Ureter (tissue), 1 donor: ENCODE measurements at regions not wholly inside any gene's neighbourhood (a gene's known extent, or its start where the extent isn't known, plus 50 kb on each side); places are given as distances from the start of the nearest gene placed in this dataset.

Experiments used
- DNase-seq: peaks from one replicate; pipeline ENCODE4 v3.0.0-alpha.2; 2020; ENCODE audit warnings: low spot score
- donor health status: DM: yes; HTN: yes; CAD: no.

DNA sequence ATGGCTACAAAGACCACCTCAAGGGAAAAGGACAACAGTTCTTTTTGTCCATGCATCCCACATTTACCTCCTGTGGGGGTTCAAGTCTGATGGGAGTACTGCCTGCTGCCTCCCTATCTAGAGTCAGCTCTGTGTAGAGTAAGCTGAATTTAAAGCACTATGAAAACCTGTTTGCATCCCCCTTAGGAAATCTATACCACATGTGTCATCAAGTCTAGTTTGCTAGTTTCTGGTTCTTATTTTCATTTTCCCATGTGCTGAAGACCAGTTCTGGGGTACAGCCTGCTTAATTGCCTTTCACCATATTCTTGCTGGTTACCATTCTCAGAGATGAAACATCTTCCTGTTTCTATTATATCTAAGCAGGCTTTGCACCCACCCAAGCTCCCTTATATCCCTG is 470.3 kb downstream of the MBD2 start:
- no peak for DNase-seq

DNA sequence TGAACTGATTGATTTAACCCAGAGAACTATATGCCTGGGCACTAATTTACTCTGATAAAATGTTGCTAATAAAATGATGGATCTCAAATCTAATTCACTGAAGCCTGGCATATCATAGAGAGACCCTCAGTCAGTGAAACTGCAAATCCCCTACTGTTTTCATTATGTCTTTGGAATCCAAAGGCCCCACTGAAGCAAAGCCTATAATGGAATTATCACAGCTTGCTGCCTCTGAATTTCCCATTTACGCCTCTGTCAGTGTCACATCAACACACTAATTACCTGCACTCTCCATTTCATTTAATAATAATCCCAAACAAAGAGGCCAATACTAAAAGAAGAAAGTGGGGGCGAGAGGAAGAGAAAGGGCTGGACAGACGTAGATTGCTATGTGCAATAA is 470.9 kb downstream of the MBD2 start:
- DNase-seq = no peak

GRCh38 chr18:53752781-53753367 is 471.6 kb downstream of the MBD2 start:
- no peak for DNase-seq

DNA sequence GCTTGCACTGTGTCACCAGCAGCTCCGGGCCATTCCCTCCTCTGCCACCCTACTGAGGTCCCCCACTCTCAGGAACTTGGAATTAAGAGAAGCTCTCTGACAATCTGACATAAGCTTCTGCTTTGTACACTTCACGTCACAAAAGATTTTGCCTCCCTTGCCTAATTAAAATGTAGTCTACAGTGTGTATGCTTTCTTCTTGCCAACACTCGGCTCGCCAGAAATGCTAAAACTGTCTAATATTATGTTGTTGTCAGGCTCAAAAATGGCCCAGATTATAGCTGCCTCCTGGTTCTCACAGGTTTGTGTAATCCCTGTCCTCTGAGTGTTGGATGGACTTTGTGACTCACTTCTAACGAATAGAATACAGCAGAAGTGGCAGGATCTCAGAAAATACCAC is 474.7 kb downstream of the MBD2 start:
- no peak for DNase-seq

DNA sequence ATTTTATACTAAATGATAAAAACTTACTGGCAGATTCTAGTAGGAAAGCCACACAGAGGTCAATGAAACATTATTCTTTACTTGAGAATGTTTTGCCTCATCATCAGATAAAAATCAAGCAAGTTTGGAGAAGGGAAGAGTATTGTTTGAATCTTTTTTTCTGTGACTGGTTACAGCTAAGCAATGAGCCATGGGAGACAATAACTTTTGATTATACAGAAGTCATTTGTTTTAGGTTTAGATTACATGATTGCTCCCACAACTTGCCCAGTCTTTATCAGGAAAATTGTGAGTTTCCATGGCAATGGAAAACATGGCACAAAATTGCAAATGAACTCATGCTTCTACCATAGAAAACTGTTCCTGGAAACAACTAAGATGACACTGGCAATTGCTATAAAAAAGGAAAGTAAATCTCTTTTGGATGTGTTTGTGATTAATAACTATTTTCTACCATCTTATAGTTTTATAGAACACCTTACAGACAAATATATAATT is 476.8 kb downstream of the MBD2 start:
- no peak for DNase-seq

GRCh38 chr18:53747210-53747609 is 477.3 kb downstream of the MBD2 start:
- no peak for DNase-seq

DNA sequence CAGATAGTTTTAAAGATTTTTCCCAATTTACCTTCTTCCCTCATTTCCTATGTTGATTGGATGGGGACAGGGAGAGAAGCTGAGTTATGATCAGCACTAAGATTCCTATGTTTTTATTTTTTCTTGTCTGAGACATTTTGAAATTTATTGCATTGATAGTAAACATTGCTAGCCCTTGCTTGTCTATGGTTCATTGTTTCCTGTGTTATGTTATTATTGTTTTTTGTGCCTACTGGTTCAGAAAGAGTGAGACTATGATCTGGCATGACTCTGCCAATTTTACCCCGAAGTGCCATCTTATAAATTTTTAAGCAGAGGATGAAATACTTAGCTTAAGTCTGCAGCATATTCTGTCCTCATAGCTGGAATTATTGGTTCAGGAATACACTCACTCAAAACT is 478.5 kb downstream of the MBD2 start:
- DNase-seq = no peak

DNA sequence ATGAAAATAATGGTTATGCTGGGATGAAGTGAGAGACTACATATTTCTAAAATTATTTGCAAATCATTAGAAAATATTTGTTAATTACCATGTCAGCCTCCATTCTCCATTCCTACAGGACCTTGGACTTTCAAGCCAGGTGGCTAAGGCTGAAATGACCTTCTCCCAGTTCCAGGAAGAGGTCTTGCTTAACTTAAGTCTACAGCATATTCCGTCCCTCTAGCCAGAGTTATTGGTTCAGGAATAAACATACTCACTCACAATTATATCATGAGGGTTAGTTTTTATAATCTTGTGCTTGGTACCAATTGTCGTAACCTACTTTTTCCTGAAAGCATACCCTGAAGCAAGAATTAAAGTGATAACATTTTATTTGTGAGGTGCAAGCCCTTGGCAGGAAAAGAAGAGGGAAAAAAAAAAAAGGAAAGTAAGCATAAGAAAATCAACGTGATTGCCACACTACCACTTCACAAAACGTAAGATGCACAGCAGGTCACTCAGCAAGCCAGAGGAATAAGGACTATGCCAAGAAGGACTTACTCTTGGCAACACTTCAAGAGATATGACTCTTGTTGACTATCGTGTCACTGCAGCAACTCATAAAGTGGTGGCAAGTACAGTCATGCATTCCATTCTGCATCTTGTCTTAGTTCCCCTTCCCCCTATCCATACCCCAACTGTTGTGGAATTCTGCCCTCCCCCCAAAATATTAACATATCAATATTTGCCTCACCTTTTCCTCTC is 479.1 kb downstream of the MBD2 start:
- DNase-seq = no peak

- no peak for DNase-seq
These were observed 484.8 kb downstream of the MBD2 start for GRCh38 chr18:53739700-53740099.

GRCh38 chr18:53735526-53735925 is 488.9 kb downstream of the MBD2 start:
- DNase-seq = no peak

- DNase-seq = no peak
These were observed 509.1 kb downstream of the MBD2 start for GRCh38 chr18:53715243-53715853.

DNA sequence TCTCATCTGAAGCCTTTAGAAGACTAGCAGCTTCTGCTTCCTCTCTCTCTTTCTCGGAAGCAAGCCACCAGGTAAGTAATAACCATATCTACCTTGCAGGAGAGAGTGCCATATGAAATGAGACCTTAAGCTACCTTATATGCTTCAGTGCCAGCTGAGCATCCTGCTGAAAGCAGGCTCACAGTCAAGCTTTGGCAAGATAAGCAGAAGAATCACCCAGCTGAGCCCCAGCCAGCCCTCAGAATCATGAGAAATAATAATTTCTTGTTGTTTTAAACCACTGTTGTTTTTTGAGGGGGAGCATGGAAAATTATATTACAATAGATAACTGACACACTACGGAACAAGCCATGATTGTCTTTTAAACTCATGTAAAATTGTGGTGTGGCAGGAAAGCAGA is 514.4 kb downstream of the MBD2 start:
- DNase-seq = no peak

DNA sequence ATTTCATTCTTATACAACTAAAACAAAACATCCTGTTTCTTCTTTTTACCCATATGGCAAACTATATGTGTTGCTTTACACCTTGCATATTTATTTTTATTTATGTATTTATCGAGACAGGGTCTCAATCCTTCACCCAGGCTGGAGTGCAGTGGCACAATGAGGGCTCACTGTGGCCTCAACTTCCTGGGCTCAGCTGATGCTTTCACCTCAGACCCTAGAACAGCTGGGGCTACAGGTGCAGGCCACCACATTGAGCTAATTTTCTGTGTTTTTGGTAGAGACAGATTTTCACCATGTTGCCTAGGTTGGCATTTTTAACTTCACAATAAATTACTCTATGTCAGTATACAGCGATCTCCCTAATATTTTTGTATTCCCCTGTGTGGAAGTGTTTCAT is 522.0 kb downstream of the MBD2 start:
- DNase-seq = no peak

- no peak for DNase-seq
These were observed 522.8 kb downstream of the MBD2 start for GRCh38 chr18:53701697-53702096.

DNA sequence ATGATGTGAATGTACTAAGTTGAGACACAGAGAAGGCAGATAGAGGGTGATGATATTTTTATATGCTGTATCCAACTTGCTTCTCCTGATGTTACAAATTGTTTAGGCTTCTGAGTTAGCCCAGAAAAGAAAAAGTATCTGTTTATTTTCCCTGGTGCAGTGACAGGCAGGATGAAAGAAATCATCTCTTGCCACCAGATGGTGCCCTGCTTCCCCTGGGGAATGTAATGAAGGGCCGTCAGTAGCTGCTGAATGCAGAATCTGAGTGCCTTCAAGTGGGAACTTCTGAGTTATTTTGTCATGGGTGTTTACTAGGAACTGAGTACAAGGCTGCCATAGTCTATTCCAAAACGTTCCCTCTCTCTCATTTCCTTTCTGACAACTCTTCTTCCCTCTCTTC is 525.6 kb downstream of the MBD2 start:
- DNase-seq = peak; percentile 51

GRCh38 chr18:53689886-53690285 is 534.6 kb downstream of the MBD2 start:
- DNase-seq = no peak

- DNase-seq = no peak
These were observed 537.5 kb downstream of the MBD2 start for GRCh38 chr18:53686965-53687364.

DNA sequence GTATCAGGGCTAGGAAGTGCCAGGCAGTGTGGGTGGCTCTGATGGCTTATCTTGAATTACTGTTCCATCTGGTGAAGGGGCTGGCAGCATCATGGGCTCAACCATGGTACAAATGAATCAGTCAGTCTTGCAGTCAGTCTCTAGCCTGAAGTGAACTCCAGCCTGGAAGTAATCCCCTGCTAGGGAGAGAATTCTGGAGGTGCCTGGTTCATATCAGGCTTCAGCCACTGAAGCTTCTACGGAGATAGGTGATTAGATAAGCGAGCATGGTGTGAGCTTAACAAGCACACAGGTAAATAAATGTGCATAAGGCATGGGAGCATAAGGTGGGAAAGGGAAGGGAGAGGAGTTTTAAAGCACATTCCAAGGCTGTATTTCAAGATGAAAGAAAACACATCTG is 541.7 kb downstream of the MBD2 start:
- no peak for DNase-seq

- no peak for DNase-seq
These were observed 547.0 kb downstream of the MBD2 start for GRCh38 chr18:53677480-53677879.

- no peak for DNase-seq
These were observed 558.8 kb downstream of the MBD2 start for GRCh38 chr18:53665701-53666100.

GRCh38 chr18:53664575-53664974 is 559.9 kb downstream of the MBD2 start:
- no peak for DNase-seq

DNA sequence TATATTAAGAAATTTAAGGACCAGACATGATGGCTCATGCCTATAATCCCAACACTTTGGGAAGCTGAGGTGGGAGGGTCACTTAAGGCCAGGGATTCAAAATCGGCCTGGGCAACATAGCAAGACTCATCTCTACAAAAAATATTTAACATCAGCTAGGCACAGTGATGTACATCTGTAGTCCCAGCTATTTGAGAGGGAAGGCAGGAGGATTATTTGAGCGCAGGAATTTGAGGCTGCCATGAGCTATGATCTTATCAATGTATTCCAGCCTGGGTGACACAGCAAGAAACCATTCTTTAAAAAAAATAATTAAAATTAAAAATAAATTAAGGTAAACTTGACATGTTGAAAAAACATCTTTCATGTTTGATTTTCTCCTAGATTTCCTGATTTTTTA is 564.2 kb downstream of the MBD2 start:
- no peak for DNase-seq

DNA sequence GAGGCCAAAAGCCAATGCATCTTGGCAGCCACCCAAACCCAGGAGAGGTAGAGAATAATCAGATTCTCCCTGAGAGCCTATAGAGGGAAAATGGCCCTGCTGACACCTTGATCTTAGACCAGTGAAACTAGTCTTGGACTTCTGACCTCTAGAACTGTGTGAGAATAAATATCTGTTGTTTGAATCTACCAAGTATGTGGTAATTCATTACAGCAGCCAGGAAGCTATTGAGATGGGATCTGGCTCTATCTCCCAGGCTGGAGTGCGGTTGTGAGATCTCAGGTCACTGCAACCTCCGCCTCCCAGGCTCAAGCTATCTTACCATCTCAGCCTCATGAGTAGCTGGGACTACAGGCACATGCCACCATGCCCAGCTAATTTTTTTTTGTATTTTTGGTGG is 567.2 kb downstream of the MBD2 start:
- no peak for DNase-seq
